ENCODE measurements at regions not wholly inside any gene's neighbourhood (a gene's known extent, or its start where the extent isn't known, plus 50 kb on each side); places are given as distances from the start of the nearest gene placed in this dataset.

GRCh38 chr2:236794176-236794957 is 224.7 kb downstream of the ACKR3 start:
- no peak for DNase-seq (ENCODE audit: low read depth)
- Histone ChIP-seq H3K27me3 (ENCODE audit: control insufficient read depth, insufficient read depth, low read length) (no peaks in the 10 kb centered on the region), H3K4me3 (ENCODE audit: low read depth, low read length) (no peak overlapping the region), H3K36me3 (ENCODE audit: control insufficient read depth, insufficient read depth, low read length) (no peaks in the 10 kb centered on the region)
- no peak for TF ChIP-seq CTCF (IDR thresholded peaks at IDR 0.05; ENCODE audit: insufficient read depth, low read length, poor library complexity, severe bottlenecking)

- no peak for TF ChIP-seq CTCF (IDR thresholded peaks at IDR 0.05; ENCODE audit: insufficient read depth, low read length, poor library complexity, severe bottlenecking)
- H3K36me3 ChIP-seq (ENCODE audit: control insufficient read depth, insufficient read depth, low read length) = no peaks in the 10 kb centered on the region
- DNase-seq (ENCODE audit: low read depth) = no peak
- H3K27me3 ChIP-seq (ENCODE audit: control insufficient read depth, insufficient read depth, low read length) = no peaks in the 10 kb centered on the region
- no peak overlapping the region for H3K4me3 ChIP-seq (ENCODE audit: low read depth, low read length)
These were observed 225.7 kb downstream of the ACKR3 start for GRCh38 chr2:236795169-236795860.

GRCh38 chr2:236795861-236796219 is 226.2 kb downstream of the ACKR3 start:
- no peak for DNase-seq (ENCODE audit: low read depth)
- Histone ChIP-seq H3K4me3 (ENCODE audit: low read depth, low read length) (no peak overlapping the region), H3K36me3 (ENCODE audit: control insufficient read depth, insufficient read depth, low read length) (no peaks in the 10 kb centered on the region), H3K27me3 (ENCODE audit: control insufficient read depth, insufficient read depth, low read length) (no peaks in the 10 kb centered on the region)
- TF ChIP-seq CTCF (IDR thresholded peaks at IDR 0.05; ENCODE audit: insufficient read depth, low read length, poor library complexity, severe bottlenecking) = no peak

GRCh38 chr2:236796236-236796635 is 226.6 kb downstream of the ACKR3 start:
- TF ChIP-seq CTCF (IDR thresholded peaks at IDR 0.05; ENCODE audit: insufficient read depth, low read length, poor library complexity, severe bottlenecking) = no peak
- Histone ChIP-seq H3K4me3 (ENCODE audit: low read depth, low read length) (no peak overlapping the region), H3K27me3 (ENCODE audit: control insufficient read depth, insufficient read depth, low read length) (no peaks in the 10 kb centered on the region), H3K36me3 (ENCODE audit: control insufficient read depth, insufficient read depth, low read length) (no peaks in the 10 kb centered on the region)
- DNase-seq (ENCODE audit: low read depth) = no peak

GRCh38 chr2:236797411-236797810 is 227.8 kb downstream of the ACKR3 start:
- DNase-seq (ENCODE audit: low read depth) = no peak
- TF ChIP-seq CTCF (IDR thresholded peaks at IDR 0.05; ENCODE audit: insufficient read depth, low read length, poor library complexity, severe bottlenecking) = no peak
- no peaks in the 10 kb centered on the region for H3K36me3 ChIP-seq (ENCODE audit: control insufficient read depth, insufficient read depth, low read length)
- no peak overlapping the region for H3K4me3 ChIP-seq (ENCODE audit: low read depth, low read length)
- no peaks in the 10 kb centered on the region for H3K27me3 ChIP-seq (ENCODE audit: control insufficient read depth, insufficient read depth, low read length)
